Neural crest cell (in vitro differentiated cells): ENCODE measurements at regions not wholly inside any gene's neighbourhood (a gene's known extent, or its start where the extent isn't known, plus 50 kb on each side); places are given as distances from the start of the nearest gene placed in this dataset.

Experiments
- DNase-seq: peaks from one replicate; pipeline ENCODE4 v3.0.0; 2021; ENCODE audit warnings: low read depth, mixed read lengths, low spot score
- H3K27ac Mint-ChIP-seq: one replicate; pipeline ENCODE4 v1.8.0; 2021; ENCODE audit warnings: mild to moderate bottlenecking, mixed read lengths; ENCODE audit not compliant: unreplicated experiment
- H3K27me3 Mint-ChIP-seq: 2 replicates; pipeline ENCODE4 v1.8.0; 2021; ENCODE audit warnings: low read depth, mild to moderate bottlenecking, mixed read lengths
- H3K36me3 Mint-ChIP-seq: 2 replicates; pipeline ENCODE4 v1.8.0; 2021; ENCODE audit warnings: low read depth, mild to moderate bottlenecking, mixed read lengths
- H3K4me1 Mint-ChIP-seq: 2 replicates; pipeline ENCODE4 v1.8.0; 2021; ENCODE audit warnings: mixed read lengths
- H3K4me3 Mint-ChIP-seq: one replicate; pipeline ENCODE4 v1.8.0; 2021; ENCODE audit warnings: mild to moderate bottlenecking, mixed read lengths
- H3K9me3 Mint-ChIP-seq: 2 replicates; pipeline ENCODE4 v1.8.0; 2021; ENCODE audit warnings: mixed read lengths
- TF ChIP-seq, protein P1 (sequence below): fragments of 200-600 bp; sonication (generic); conservative IDR thresholded peaks from 2 replicates; pipeline ENCODE4 v1.5.0; 2021; ENCODE audit warnings: antibody characterized with exemption, mild to moderate bottlenecking

DNA sequence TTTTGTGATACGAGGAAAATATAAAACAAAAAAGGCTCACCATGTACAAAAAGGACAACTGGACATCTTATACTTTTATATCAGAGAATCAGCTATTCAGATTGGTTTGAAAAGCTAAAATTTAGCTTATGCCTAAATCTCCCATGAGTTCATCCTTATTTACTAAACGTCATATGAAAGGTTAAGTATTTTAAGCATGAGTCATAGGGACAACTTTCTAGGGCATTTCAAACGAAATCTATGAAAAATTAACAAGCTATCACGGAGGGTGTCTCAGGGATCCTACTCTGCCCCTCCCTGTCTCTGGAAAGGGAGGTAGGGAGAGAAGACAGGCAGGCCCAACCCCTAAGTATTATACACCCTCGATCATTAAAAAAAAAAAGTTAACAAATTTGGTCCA, 124.1 kb upstream of the LOC128125822 start:
- Mint-ChIP-seq H3K4me3 (no peak overlapping the region), H3K36me3 (no peaks in the 10 kb centered on the region), H3K27ac (no peak overlapping the region), H3K27me3 (no peaks in the 10 kb centered on the region), H3K9me3 (peaks cover 3% of the 10 kb centered on the region), H3K4me1 (no peaks in the 10 kb centered on the region)
- TF ChIP-seq, protein P1, sequence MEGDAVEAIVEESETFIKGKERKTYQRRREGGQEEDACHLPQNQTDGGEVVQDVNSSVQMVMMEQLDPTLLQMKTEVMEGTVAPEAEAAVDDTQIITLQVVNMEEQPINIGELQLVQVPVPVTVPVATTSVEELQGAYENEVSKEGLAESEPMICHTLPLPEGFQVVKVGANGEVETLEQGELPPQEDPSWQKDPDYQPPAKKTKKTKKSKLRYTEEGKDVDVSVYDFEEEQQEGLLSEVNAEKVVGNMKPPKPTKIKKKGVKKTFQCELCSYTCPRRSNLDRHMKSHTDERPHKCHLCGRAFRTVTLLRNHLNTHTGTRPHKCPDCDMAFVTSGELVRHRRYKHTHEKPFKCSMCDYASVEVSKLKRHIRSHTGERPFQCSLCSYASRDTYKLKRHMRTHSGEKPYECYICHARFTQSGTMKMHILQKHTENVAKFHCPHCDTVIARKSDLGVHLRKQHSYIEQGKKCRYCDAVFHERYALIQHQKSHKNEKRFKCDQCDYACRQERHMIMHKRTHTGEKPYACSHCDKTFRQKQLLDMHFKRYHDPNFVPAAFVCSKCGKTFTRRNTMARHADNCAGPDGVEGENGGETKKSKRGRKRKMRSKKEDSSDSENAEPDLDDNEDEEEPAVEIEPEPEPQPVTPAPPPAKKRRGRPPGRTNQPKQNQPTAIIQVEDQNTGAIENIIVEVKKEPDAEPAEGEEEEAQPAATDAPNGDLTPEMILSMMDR = no peak
- no peak for DNase-seq

DNA sequence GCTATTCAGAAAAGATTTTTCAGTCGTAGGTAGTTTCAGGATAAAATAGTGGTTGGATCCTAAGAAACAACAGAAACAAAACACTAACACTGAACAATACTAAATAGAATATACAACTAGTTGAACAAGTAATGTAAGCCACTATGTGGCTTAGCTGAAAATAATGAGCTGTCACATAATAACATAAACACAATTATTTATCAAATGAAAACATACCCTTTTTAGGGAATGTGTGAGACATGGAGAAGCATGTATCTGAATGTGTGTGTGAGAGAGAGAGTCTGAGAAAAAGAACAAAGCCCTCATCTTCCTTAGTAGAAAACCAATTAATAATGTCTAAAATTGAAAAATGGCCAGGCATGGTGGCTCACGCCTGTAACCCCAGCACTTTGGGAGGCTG, 122.6 kb upstream of the LOC128125822 start:
- Mint-ChIP-seq H3K27ac (no peak overlapping the region), H3K4me3 (no peak overlapping the region)

DNA sequence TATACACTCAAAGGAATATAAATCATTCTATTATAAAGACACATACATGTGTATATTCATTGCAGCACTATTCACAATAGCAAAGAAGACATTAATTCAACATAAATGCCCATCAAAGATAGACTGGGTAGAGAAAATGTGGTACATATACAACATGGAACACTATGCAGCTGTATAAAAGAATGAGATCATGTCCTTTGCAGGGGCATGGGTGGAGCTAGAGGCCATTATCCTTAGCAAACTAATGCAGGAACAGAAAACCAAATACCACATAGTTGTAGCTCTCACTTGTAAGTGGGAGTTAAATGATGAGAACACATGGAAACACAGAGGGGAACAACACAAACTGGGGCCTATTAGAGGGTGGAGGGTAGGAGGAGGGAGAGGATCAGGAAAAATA, 121.0 kb upstream of the LOC128125822 start:
- no peaks in the 10 kb centered on the region for H3K27me3 Mint-ChIP-seq
- H3K27ac Mint-ChIP-seq = no peak overlapping the region
- no peaks in the 10 kb centered on the region for H3K36me3 Mint-ChIP-seq
- DNase-seq = no peak
- no peak overlapping the region for H3K4me3 Mint-ChIP-seq
- TF ChIP-seq, protein P1 = no peak
- no peaks in the 10 kb centered on the region for H3K4me1 Mint-ChIP-seq
- H3K9me3 Mint-ChIP-seq = peaks cover 3% of the 10 kb centered on the region

More for the DNA sequence above, 122.6 kb upstream of the LOC128125822 start:
- no peaks in the 10 kb centered on the region for H3K4me1 Mint-ChIP-seq
- no peaks in the 10 kb centered on the region for H3K27me3 Mint-ChIP-seq
- peaks cover 3% of the 10 kb centered on the region for H3K9me3 Mint-ChIP-seq
- DNase-seq = no peak
- H3K36me3 Mint-ChIP-seq = no peaks in the 10 kb centered on the region
- TF ChIP-seq, protein P1 = no peak

DNA sequence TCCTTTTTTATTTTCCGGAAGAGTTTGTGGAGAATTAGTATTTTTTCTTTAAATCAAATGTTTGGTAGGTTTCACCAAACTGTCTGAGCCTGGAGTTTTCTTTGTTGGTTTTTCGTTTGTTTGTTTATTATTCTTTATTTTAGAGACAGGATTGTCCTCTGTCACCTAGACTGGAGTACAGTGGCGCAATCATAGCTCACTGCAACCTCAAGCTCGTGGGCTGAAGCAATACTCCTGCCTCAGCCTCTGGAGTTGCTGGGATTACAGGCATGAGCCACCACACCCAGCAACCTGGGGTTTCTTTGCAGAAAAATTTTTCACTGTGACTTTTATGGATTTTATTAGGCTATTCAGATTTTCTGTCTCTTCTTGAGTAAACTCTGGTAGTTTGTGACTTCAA, 120.2 kb upstream of the LOC128125822 start:
- H3K36me3 Mint-ChIP-seq = no peaks in the 10 kb centered on the region
- H3K27ac Mint-ChIP-seq = no peak overlapping the region
- H3K4me3 Mint-ChIP-seq = no peak overlapping the region
- no peaks in the 10 kb centered on the region for H3K27me3 Mint-ChIP-seq
- no peaks in the 10 kb centered on the region for H3K4me1 Mint-ChIP-seq
- TF ChIP-seq, protein P1 = no peak
- H3K9me3 Mint-ChIP-seq = peaks cover 3% of the 10 kb centered on the region
- DNase-seq = no peak

DNA sequence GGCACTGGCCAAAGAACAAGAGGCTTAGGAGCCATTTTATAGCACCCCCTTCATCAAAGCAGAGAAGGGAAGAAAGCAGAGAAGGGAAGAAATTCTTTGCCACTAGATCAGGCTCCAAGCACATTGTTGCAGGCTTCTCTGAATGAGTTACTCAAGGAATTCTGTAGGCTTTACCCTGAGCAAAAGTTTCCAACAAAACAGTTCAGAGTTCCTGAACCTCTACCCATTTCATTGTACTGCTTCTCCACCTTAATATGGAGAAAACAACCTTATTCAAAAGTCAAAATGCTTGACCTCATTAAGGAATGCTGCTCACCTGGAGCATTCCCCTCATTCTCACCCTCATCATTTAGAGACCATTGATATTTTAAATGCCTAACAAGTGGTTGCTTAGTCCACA, 115.5 kb upstream of the LOC128125822 start:
- no peaks in the 10 kb centered on the region for H3K27me3 Mint-ChIP-seq
- TF ChIP-seq, protein P1 = no peak
- no peak overlapping the region for H3K27ac Mint-ChIP-seq
- no peak overlapping the region for H3K4me3 Mint-ChIP-seq
- DNase-seq = no peak
- no peaks in the 10 kb centered on the region for H3K9me3 Mint-ChIP-seq
- no peaks in the 10 kb centered on the region for H3K4me1 Mint-ChIP-seq
- no peaks in the 10 kb centered on the region for H3K36me3 Mint-ChIP-seq

DNA sequence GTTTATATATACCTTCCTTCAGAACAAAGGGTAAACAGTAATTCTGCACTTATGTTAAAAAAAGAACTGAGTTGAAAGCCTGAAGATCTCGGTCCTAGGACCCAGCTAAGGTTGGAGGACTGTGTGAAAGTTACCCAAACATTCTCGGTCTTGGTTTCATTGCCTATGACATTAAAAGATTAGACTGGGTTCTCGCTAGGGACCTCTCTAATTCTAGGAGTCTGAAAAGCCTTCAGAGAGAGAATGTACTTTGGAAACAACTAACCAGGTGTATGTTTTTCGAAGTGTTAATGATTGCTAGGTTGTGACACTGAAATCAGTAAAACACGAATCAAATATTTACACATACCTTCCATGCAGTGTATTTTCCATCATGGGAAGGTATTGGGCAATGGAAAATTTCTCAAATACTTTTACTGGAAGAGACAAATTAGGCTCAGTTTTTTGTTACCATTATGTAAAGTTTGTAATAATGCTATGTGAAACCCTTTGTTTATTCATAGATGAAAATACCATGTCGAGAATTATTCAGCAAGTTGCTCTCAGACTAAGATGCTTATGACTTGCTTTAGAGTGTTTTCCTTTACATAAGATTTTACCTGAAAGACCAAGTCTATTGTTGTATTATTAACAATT, 113.7 kb upstream of the LOC128125822 start:
- Mint-ChIP-seq H3K36me3 (no peaks in the 10 kb centered on the region), H3K27ac (no peak overlapping the region), H3K4me3 (no peak overlapping the region), H3K27me3 (no peaks in the 10 kb centered on the region), H3K4me1 (no peaks in the 10 kb centered on the region), H3K9me3 (no peaks in the 10 kb centered on the region)
- no peak for DNase-seq
- TF ChIP-seq, protein P1 = no peak
